ENCODE measurements at regions not wholly inside any gene's neighbourhood (a gene's known extent, or its start where the extent isn't known, plus 50 kb on each side); places are given as distances from the start of the nearest gene placed in this dataset.
A peak's percentile ranks its signal among the peaks of the same experiment; 100 is the strongest.
"Not testable (repeated sequence)": the region's sequence is repeated elsewhere in the genome, so short reads cannot be mapped to it uniquely, and the experiment has no call there.

- no peak overlapping the region for H3K4me3 Mint-ChIP-seq
- peaks cover 3% of the 10 kb centered on the region for H3K27me3 Mint-ChIP-seq
- H3K36me3 Mint-ChIP-seq, result no peaks in the 10 kb centered on the region
- no peaks in the 10 kb centered on the region for H3K9me3 Mint-ChIP-seq
- DNase-seq (ENCODE audit: extremely low spot score, unreplicated experiment), result no peak
- no peak overlapping the region for H3K27ac Mint-ChIP-seq
- peak; percentile 2 for TF ChIP-seq CTCF (conservative IDR thresholded peaks at IDR 0.05)
- peaks cover 20% of the 10 kb centered on the region for H3K4me1 Mint-ChIP-seq (ENCODE audit: unreplicated experiment)
These were observed 760.2 kb downstream of the TAF11L14 start for GRCh38 chr5:18394443-18394804.

GRCh38 chr5:18395126-18396110 lies 761.2 kb downstream of the TAF11L14 start:
- no peaks in the 10 kb centered on the region for H3K9me3 Mint-ChIP-seq
- H3K27ac Mint-ChIP-seq, result no peak overlapping the region
- H3K4me1 Mint-ChIP-seq (ENCODE audit: unreplicated experiment), result peaks cover 20% of the 10 kb centered on the region
- peaks cover 3% of the 10 kb centered on the region for H3K27me3 Mint-ChIP-seq
- TF ChIP-seq CTCF (conservative IDR thresholded peaks at IDR 0.05), result no peak
- H3K4me3 Mint-ChIP-seq, result no peak overlapping the region
- no peaks in the 10 kb centered on the region for H3K36me3 Mint-ChIP-seq
- DNase-seq (ENCODE audit: extremely low spot score, unreplicated experiment), result no peak

GRCh38 chr5:18397371-18397770 lies 763.1 kb downstream of the TAF11L14 start:
- no peak for TF ChIP-seq CTCF (conservative IDR thresholded peaks at IDR 0.05)
- H3K4me3 Mint-ChIP-seq, result no peak overlapping the region
- no peak overlapping the region for H3K27ac Mint-ChIP-seq
- no peak for DNase-seq (ENCODE audit: extremely low spot score, unreplicated experiment)
- peaks cover 20% of the 10 kb centered on the region for H3K4me1 Mint-ChIP-seq (ENCODE audit: unreplicated experiment)
- no peaks in the 10 kb centered on the region for H3K9me3 Mint-ChIP-seq
- peaks cover 3% of the 10 kb centered on the region for H3K27me3 Mint-ChIP-seq
- H3K36me3 Mint-ChIP-seq, result no peaks in the 10 kb centered on the region

GRCh38 chr5:18397891-18398290 lies 763.6 kb downstream of the TAF11L14 start:
- no peak for DNase-seq (ENCODE audit: extremely low spot score, unreplicated experiment)
- Mint-ChIP-seq H3K4me1 (ENCODE audit: unreplicated experiment) (peaks cover 20% of the 10 kb centered on the region), H3K27me3 (no peaks in the 10 kb centered on the region), H3K9me3 (no peaks in the 10 kb centered on the region), H3K27ac (no peak overlapping the region), H3K4me3 (no peak overlapping the region), H3K36me3 (no peaks in the 10 kb centered on the region)
- no peak for TF ChIP-seq CTCF (conservative IDR thresholded peaks at IDR 0.05)

- H3K4me1 Mint-ChIP-seq (ENCODE audit: unreplicated experiment), result peaks cover 12% of the 10 kb centered on the region
- not testable (repeated sequence) for H3K27me3 Mint-ChIP-seq; H3K9me3 Mint-ChIP-seq; H3K4me3 Mint-ChIP-seq; H3K27ac Mint-ChIP-seq; H3K36me3 Mint-ChIP-seq; DNase-seq (ENCODE audit: extremely low spot score, unreplicated experiment)
These were observed 765.4 kb downstream of the TAF11L14 start for GRCh38 chr5:18399461-18400327.

GRCh38 chr5:18403141-18403540 lies 768.9 kb downstream of the TAF11L14 start:
- no peak overlapping the region for H3K27ac Mint-ChIP-seq
- no peak for TF ChIP-seq CTCF (conservative IDR thresholded peaks at IDR 0.05)
- H3K9me3 Mint-ChIP-seq, result no peaks in the 10 kb centered on the region
- H3K27me3 Mint-ChIP-seq, result peaks cover 2% of the 10 kb centered on the region
- no peak for DNase-seq (ENCODE audit: extremely low spot score, unreplicated experiment)
- no peak overlapping the region for H3K4me3 Mint-ChIP-seq
- H3K4me1 Mint-ChIP-seq (ENCODE audit: unreplicated experiment), result no peaks in the 10 kb centered on the region
- no peaks in the 10 kb centered on the region for H3K36me3 Mint-ChIP-seq
